ENCODE measurements at regions not wholly inside any gene's neighbourhood (a gene's known extent, or its start where the extent isn't known, plus 50 kb on each side); places are given as distances from the start of the nearest gene placed in this dataset.

GRCh38 chr5:68954618-68954910 lies 139.2 kb upstream of the SLC30A5 start (continued):
- TF ChIP-seq STAT1 (IDR thresholded peaks at IDR 0.05; ENCODE audit: unreplicated experiment) (no peak), CTCF (conservative IDR thresholded peaks at IDR 0.05; ENCODE audit: low read depth in 2 of 2) (no peak)

- Mint-ChIP-seq H3K4me1 (peaks cover 2% of the 10 kb centered on the region; the same call in 1 of the 3 replicates), H3K27ac (no peak overlapping the region)
Observed at GRCh38 chr5:68957591-68957990, 136.2 kb upstream of the SLC30A5 start.

GRCh38 chr5:68958428-68958827 lies 135.4 kb upstream of the SLC30A5 start:
- H3K36me3 ChIP-seq (ENCODE audit: insufficient read depth): no peaks in the 10 kb centered on the region
- H3K27ac ChIP-seq (ENCODE audit: low read depth): no peak overlapping the region
- no peaks in the 10 kb centered on the region for H3K9me2 ChIP-seq (ENCODE audit: insufficient read depth)
- no peak overlapping the region for H3K4me3 ChIP-seq
- no peak for ATAC-seq
- H3K4me2 ChIP-seq: no peak overlapping the region
- no peaks in the 10 kb centered on the region for H3F3A ChIP-seq (replicated peaks; ENCODE audit: low read depth)
- no peaks in the 10 kb centered on the region for H4K20me1 ChIP-seq (replicated peaks; ENCODE audit: insufficient read depth)
- Mint-ChIP-seq H3K27me3 (ENCODE audit: insufficient read depth, low read depth, poor library complexity) (peaks cover 2% of the 10 kb centered on the region), H3K36me3 (ENCODE audit: low read depth) (peaks cover 3% of the 10 kb centered on the region; the same call in 1 of the 3 replicates), H3K4me3 (no peak overlapping the region), H3K4me1 (peaks cover 5% of the 10 kb centered on the region; the same call in 2 of the 3 replicates), H3K27ac (no peak overlapping the region), H3K9me3 (peaks cover 3% of the 10 kb centered on the region; the same call in 2 of the 3 replicates)
- peak overlapping the region; percentile 69; the same call in 1 of the 2 replicates for H2AFZ ChIP-seq
- no peak for DNase-seq (ENCODE audit: low spot score)
- no peaks in the 10 kb centered on the region for H3K4me1 ChIP-seq (ENCODE audit: insufficient read depth)
- no peaks in the 10 kb centered on the region for H3K27me3 ChIP-seq (ENCODE audit: insufficient read depth)
- no peaks in the 10 kb centered on the region for H3K79me2 ChIP-seq (replicated peaks; ENCODE audit: insufficient read depth)
- TF ChIP-seq JUNB (IDR thresholded peaks at IDR 0.05; ENCODE audit: unreplicated experiment) (no peak), ZNF114 (CRISPR knock-in tag; IDR thresholded peaks at IDR 0.05) (no peak), ZNF462 (CRISPR knock-in tag; IDR thresholded peaks at IDR 0.05) (no peak), NANOG (IDR thresholded peaks at IDR 0.05; ENCODE audit: borderline replicate concordance) (no peak), ZNF331 (CRISPR knock-in tag; IDR thresholded peaks at IDR 0.05; ENCODE audit: low read depth) (no peak), POLR2AphosphoS5 (IDR thresholded peaks at IDR 0.05; ENCODE audit: low read depth) (no peak), STAT1 (IDR thresholded peaks at IDR 0.05; ENCODE audit: unreplicated experiment) (no peak)

More at GRCh38 chr5:68957591-68957990, 136.2 kb upstream of the SLC30A5 start:
- Histone ChIP-seq H3F3A (replicated peaks; ENCODE audit: low read depth) (no peaks in the 10 kb centered on the region), H2AFZ (peak overlapping the region; percentile 69; the same call in 1 of the 2 replicates), H3K4me2 (no peak overlapping the region), H3K27ac (ENCODE audit: low read depth) (no peak overlapping the region), H3K4me1 (ENCODE audit: insufficient read depth) (no peaks in the 10 kb centered on the region), H3K36me3 (ENCODE audit: insufficient read depth) (no peaks in the 10 kb centered on the region), H3K27me3 (ENCODE audit: insufficient read depth) (no peaks in the 10 kb centered on the region), H3K79me2 (replicated peaks; ENCODE audit: insufficient read depth) (no peaks in the 10 kb centered on the region), H4K20me1 (replicated peaks; ENCODE audit: insufficient read depth) (no peaks in the 10 kb centered on the region), H3K4me3 (no peak overlapping the region), H3K9me2 (ENCODE audit: insufficient read depth) (no peaks in the 10 kb centered on the region)
- TF ChIP-seq ZNF114 (CRISPR knock-in tag; IDR thresholded peaks at IDR 0.05): no peak
- TF ChIP-seq EZH2phosphoT487 (IDR thresholded peaks at IDR 0.05; ENCODE audit: unreplicated experiment): no peak
- no peak for TF ChIP-seq ETS1 (IDR thresholded peaks at IDR 0.05)
- TF ChIP-seq NANOG (IDR thresholded peaks at IDR 0.05; ENCODE audit: borderline replicate concordance): no peak
- no peak for TF ChIP-seq POLR2AphosphoS5 (IDR thresholded peaks at IDR 0.05; ENCODE audit: low read depth)
- no peak for TF ChIP-seq STAT1 (IDR thresholded peaks at IDR 0.05; ENCODE audit: unreplicated experiment)
- no peak for TF ChIP-seq CREB1 (CRISPR knock-in tag; IDR thresholded peaks at IDR 0.05; ENCODE audit: low read depth)
- no peak for TF ChIP-seq ZNF331 (CRISPR knock-in tag; IDR thresholded peaks at IDR 0.05; ENCODE audit: low read depth)
- Mint-ChIP-seq H3K36me3 (ENCODE audit: low read depth) (no peaks in the 10 kb centered on the region), H3K4me3 (no peak overlapping the region), H3K27me3 (ENCODE audit: insufficient read depth, low read depth, poor library complexity) (peaks cover 2% of the 10 kb centered on the region), H3K9me3 (no peaks in the 10 kb centered on the region)
- no peak for ATAC-seq
- no peak for DNase-seq (ENCODE audit: low spot score)

All from GM23338 (cell line).